GM23248 (cell line): ENCODE measurements at regions not wholly inside any gene's neighbourhood (a gene's known extent, or its start where the extent isn't known, plus 50 kb on each side); places are given as distances from the start of the nearest gene placed in this dataset.

Source experiments
- EZH2 ChIP-seq: fragments of 200-600 bp; sonication (generic); IDR thresholded peaks from 2 replicates; pipeline ENCODE4 v1.6.1; 2018; ENCODE audit warnings: antibody characterized with exemption, mild to moderate bottlenecking; ENCODE audit not compliant: insufficient read depth, poor library complexity, severe bottlenecking
- EZH2phosphoT487 ChIP-seq: fragments of 200-600 bp; sonication (generic); IDR thresholded peaks from 2 replicates; pipeline ENCODE4 v1.6.1; 2018; ENCODE audit warnings: antibody characterized with exemption, moderate library complexity, mild to moderate bottlenecking, low read depth; ENCODE audit not compliant: insufficient read depth

DNA sequence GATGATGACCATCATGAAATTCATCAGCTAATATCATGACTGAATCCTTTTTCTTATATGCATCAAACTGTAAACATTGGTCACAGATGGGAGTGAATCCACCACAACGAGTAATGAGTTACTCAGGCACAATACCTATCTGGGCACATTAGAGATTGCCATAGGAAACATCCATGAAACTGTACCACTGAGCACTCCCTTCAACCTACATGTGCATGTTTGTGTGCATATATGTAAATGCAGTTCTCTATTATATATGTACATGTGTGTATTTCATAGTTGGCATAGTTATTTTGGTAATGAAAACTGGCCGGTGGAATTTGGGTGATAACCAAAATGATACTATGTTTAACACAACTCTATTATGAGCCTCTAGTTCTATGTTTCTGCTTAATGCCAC, 387.3 kb upstream of the ARRDC3 start:
- no peak for TF ChIP-seq EZH2
- no peak for TF ChIP-seq EZH2phosphoT487
